HCT116 (cell line): ENCODE measurements at regions not wholly inside any gene's neighbourhood (a gene's known extent, or its start where the extent isn't known, plus 50 kb on each side); places are given as distances from the start of the nearest gene placed in this dataset.

Experiments
- ATAC-seq: fragments of 200-7000 bp; cut with Tn5 transposase; 2 replicates; pipeline ENCODE4 v1.9.1; 2020; ENCODE audit warnings: mild to moderate bottlenecking, moderate library complexity
- BruUV-seq: library from RNA; stranded (reverse); fragments of 400-500 nt; replicated peaks from 2 replicates; lab custom pipeline; 2021; lab: Mats Ljungman, UMichigan
- CTCF ChIA-PET: fragments of 300-600 bp; sonication (Branson Sonifier 250); formaldehyde crosslinking; loops from one replicate; lab custom pipeline; 2021; ENCODE audit warnings: antibody characterized with exemption; lab: Charles Lee
- POLR2A ChIA-PET: fragments of 300-600, 350-600 bp; sonication (Branson Sonifier 250); formaldehyde crosslinking; loops from one replicate; lab custom pipeline; 2021; ENCODE audit warnings: antibody characterized with exemption; lab: Charles Lee
- RAD21 ChIA-PET, 2 experiments: fragments of 300-600 bp; sonication (Branson Sonifier 250); formaldehyde crosslinking; loops; one replicate each; lab custom pipeline; 2023; ENCODE audit warnings: low total read pairs in 2 of 2; ENCODE audit not compliant: uncharacterized antibody in 2 of 2, unreplicated experiment in 2 of 2, low non-redundant PET in 1 of 2; lab: Charles Lee
- DNase-seq: peaks from one replicate; pipeline ENCODE4 v3.0.0-alpha.2; 2010; ENCODE audit warnings: low read depth, low spot score
- H2AFZ ChIP-seq: fragments of 200-600 bp; shearing (Covaris generic), sonication (generic); 2 replicates; pipeline ENCODE4 v1.6.1; 2017; ENCODE audit warnings: low read depth, mixed run types, mixed read lengths, antibody characterized with exemption, low read length; ENCODE audit not compliant: poor library complexity, severe bottlenecking
- H3K27ac ChIP-seq: 2 replicates; pipeline ENCODE4 v1.5.1; 2012; ENCODE audit warnings: low read depth, low read length
- H3K27me3 ChIP-seq: fragments of 200-600 bp; sonication (generic); 2 replicates; pipeline ENCODE4 v1.6.1; 2016; ENCODE audit warnings: mixed run types, low read length, mixed read lengths; ENCODE audit not compliant: insufficient read depth
- H3K36me3 ChIP-seq, 2 experiments: fragments of 200-500 bp in 1 of 2; fragments of 200-600 bp in 1 of 2; sonication (Bioruptor generic) in 1 of 2; sonication (generic) in 1 of 2; 2 replicates each; pipeline versions ENCODE4 v1.5.1 to v1.6.1; 2014 to 2016; ENCODE audit warnings: low read length in 2 of 2, inconsistent platforms in 1 of 2, mixed read lengths in 1 of 2, mixed run types in 1 of 2; ENCODE audit not compliant: insufficient read depth in 2 of 2, control insufficient read depth in 1 of 2
- H3K4me1 ChIP-seq, 2 experiments: fragments of 200-600 bp in 1 of 2; sonication (generic) in 1 of 2; 2 replicates each; pipeline versions ENCODE4 v1.5.1 to v1.6.1; 2012 to 2017; ENCODE audit warnings: low read length in 2 of 2, inconsistent platforms in 1 of 2, mild to moderate bottlenecking in 1 of 2, mixed read lengths in 1 of 2, mixed run types in 1 of 2, moderate library complexity in 1 of 2; ENCODE audit not compliant: insufficient read depth in 2 of 2, control insufficient read depth in 1 of 2
- H3K4me2 ChIP-seq: fragments of 200-600 bp; sonication (generic); 2 replicates; pipeline ENCODE4 v1.6.1; 2017; ENCODE audit warnings: mixed run types, low read length, mixed read lengths
- H3K4me3 ChIP-seq, 2 experiments: fragments of 200-600 bp in 1 of 2; sonication (generic) in 1 of 2; replicated peaks in 1 of 2; 2 replicates each; pipeline ENCODE4 v1.5.1; 2011 to 2016; ENCODE audit warnings: low read length in 2 of 2, control low read depth in 1 of 2, low read depth in 1 of 2, mild to moderate bottlenecking in 1 of 2, mixed read lengths in 1 of 2, mixed run types in 1 of 2
- H3K79me2 ChIP-seq: fragments of 200-600 bp; sonication (generic); 2 replicates; pipeline ENCODE4 v1.6.1; 2017; ENCODE audit warnings: mild to moderate bottlenecking, mixed run types, low read length, moderate library complexity, mixed read lengths; ENCODE audit not compliant: insufficient read depth
- H3K9ac ChIP-seq: fragments of 200-600 bp; sonication (generic); 2 replicates; pipeline ENCODE4 v1.6.1; 2016; ENCODE audit warnings: low read length, mixed read lengths
- H3K9me2 ChIP-seq: fragments of 200-600 bp; sonication (generic), shearing (Covaris generic); 2 replicates; pipeline ENCODE4 v1.6.1; 2017; ENCODE audit warnings: mixed run types, mild to moderate bottlenecking, moderate library complexity; ENCODE audit not compliant: insufficient read depth
- H3K9me3 ChIP-seq, 2 experiments: fragments of 200-500 bp in 1 of 2; fragments of 200-600 bp in 1 of 2; sonication (Bioruptor generic) in 1 of 2; sonication (generic) in 1 of 2; 2 replicates each; pipeline ENCODE4 v1.6.1; 2014 to 2017; ENCODE audit warnings: low read length in 2 of 2, mixed read lengths in 2 of 2, inconsistent platforms in 1 of 2, low read depth in 1 of 2, mild to moderate bottlenecking in 1 of 2, mixed run types in 1 of 2, moderate library complexity in 1 of 2; ENCODE audit not compliant: control insufficient read depth in 1 of 2, insufficient read depth in 1 of 2
- H4K20me1 ChIP-seq: fragments of 200-600 bp; sonication (generic), shearing (Covaris generic); 2 replicates; pipeline ENCODE4 v1.6.1; 2017; ENCODE audit warnings: mixed run types, mild to moderate bottlenecking, moderate library complexity; ENCODE audit not compliant: insufficient read depth
- CBX3 ChIP-seq: IDR thresholded peaks from 2 replicates; pipeline ENCODE4 v1.6.1; 2012; ENCODE audit warnings: low read depth
- CEBPB ChIP-seq: IDR thresholded peaks from 2 replicates; pipeline ENCODE4 v1.6.1; 2012; ENCODE audit warnings: low read depth
- CTCF ChIP-seq, 3 experiments: fragments of 200-600 bp in 1 of 3; sonication (generic) in 1 of 3; IDR thresholded peaks in 2 of 3; conservative IDR thresholded peaks in 1 of 3; 2 replicates each; pipeline ENCODE4 v1.5.1; 2012 to 2017; ENCODE audit warnings: low read depth in 2 of 3, low read length in 2 of 3, antibody characterized with exemption in 1 of 3, borderline replicate concordance in 1 of 3, control low read depth in 1 of 3, mild to moderate bottlenecking in 1 of 3, mixed read lengths in 1 of 3, mixed run types in 1 of 3, moderate library complexity in 1 of 3; ENCODE audit not compliant: insufficient read depth in 1 of 3
- ELF1 ChIP-seq: IDR thresholded peaks from 2 replicates; pipeline ENCODE4 v1.6.1; 2012; ENCODE audit warnings: low read depth, borderline replicate concordance
- EZH2phosphoT487 ChIP-seq: fragments of 200-600 bp; IDR thresholded peaks from 2 replicates; pipeline ENCODE4 v1.6.1; 2018; ENCODE audit warnings: antibody characterized with exemption, borderline replicate concordance
- JUND ChIP-seq: IDR thresholded peaks from 2 replicates; pipeline ENCODE4 v1.6.1; 2012
- MAX ChIP-seq: IDR thresholded peaks from 2 replicates; pipeline ENCODE4 v1.6.1; 2012
- POLR2A ChIP-seq: IDR thresholded peaks from 2 replicates; pipeline ENCODE4 v1.7.0; 2011; ENCODE audit warnings: borderline replicate concordance; ENCODE audit not compliant: insufficient read depth, insufficient read length; ENCODE audit errors: extremely low read depth
- POLR2AphosphoS5 ChIP-seq: IDR thresholded peaks from 2 replicates; pipeline ENCODE4 v1.6.1; 2011; ENCODE audit warnings: mild to moderate bottlenecking, low read depth, low read length, moderate library complexity
- RAD21 ChIP-seq: IDR thresholded peaks from 2 replicates; pipeline ENCODE4 v1.6.1; 2012; ENCODE audit warnings: low read depth, mild to moderate bottlenecking
- SP1 ChIP-seq: IDR thresholded peaks from 2 replicates; pipeline ENCODE4 v1.6.1; 2012; ENCODE audit warnings: low read depth
- SRF ChIP-seq: IDR thresholded peaks from 2 replicates; pipeline ENCODE4 v1.6.1; 2012; ENCODE audit warnings: low read depth
- TCF7L2 ChIP-seq: IDR thresholded peaks from 2 replicates; pipeline ENCODE4 v1.7.0; 2011; ENCODE audit warnings: borderline replicate concordance, inconsistent platforms; ENCODE audit not compliant: insufficient read depth, insufficient read length; ENCODE audit errors: extremely low read depth
- YY1 ChIP-seq: IDR thresholded peaks from 2 replicates; pipeline ENCODE4 v1.6.1; 2011; ENCODE audit warnings: low read length, low read depth, moderate library complexity, mild to moderate bottlenecking; ENCODE audit not compliant: insufficient replicate concordance; ENCODE audit errors: extremely low read depth
- ZBTB33 ChIP-seq: IDR thresholded peaks from 2 replicates; pipeline ENCODE4 v1.6.1; 2011; ENCODE audit warnings: mild to moderate bottlenecking, low read length, moderate library complexity; ENCODE audit not compliant: insufficient replicate concordance; ENCODE audit errors: extremely low read depth
- ZFX ChIP-seq: fragments of 450-650 bp; IDR thresholded peaks from 2 replicates; pipeline ENCODE4 v1.6.1; 2017
- ZNF274 ChIP-seq: fragments of 200-500 bp; sonication (Bioruptor generic); IDR thresholded peaks from 2 replicates; pipeline ENCODE4 v1.6.1; 2014; ENCODE audit warnings: mild to moderate bottlenecking, low read depth, low read length, inconsistent platforms
- intact Hi-C: fragments of 100-400 bp; cut with micrococcal nuclease; formaldehyde crosslinking; loops from 2 replicates; pipeline ENCODE4 v1.10.0; 2022

GRCh38 chr2:34332813-34333212, 733.7 kb upstream of the FAM98A start:
- BruUV-seq, result no TSS peak
- POLR2A ChIA-PET, result no interaction called here
- ATAC-seq, result no peak

More at GRCh38 chr2:34332813-34333212, 733.7 kb upstream of the FAM98A start:
- Histone ChIP-seq H3K4me2 (no peak overlapping the region), H3K9me3 (peaks cover 0 to 9% of the 10 kb centered on the region in 2 experiments; a peak in 2 of 4 replicates), H2AFZ (no peak overlapping the region), H3K27me3 (no peaks in the 10 kb centered on the region), H3K9ac (no peak overlapping the region), H3K36me3 (no peaks in the 10 kb centered on the region), H4K20me1 (no peaks in the 10 kb centered on the region), H3K9me2 (no peaks in the 10 kb centered on the region), H3K79me2 (no peaks in the 10 kb centered on the region), H3K4me1 (no peaks in the 10 kb centered on the region), H3K27ac (no peak overlapping the region), H3K4me3 (no peak overlapping the region)
- no peak for DNase-seq
- ChIA-PET RAD21 (no interaction called here), CTCF (no interaction called here)
- TF ChIP-seq SP1, result no peak
- no peak for TF ChIP-seq CEBPB
- no peak for TF ChIP-seq YY1
- TF ChIP-seq POLR2A, result no peak
- no peak for TF ChIP-seq ZFX
- no peak for TF ChIP-seq ZNF274
- TF ChIP-seq JUND, result no peak
- TF ChIP-seq ZBTB33, result no peak
- no peak for TF ChIP-seq ELF1
- TF ChIP-seq MAX, result no peak
- TF ChIP-seq CTCF (IDR thresholded peaks at IDR 0.05 in 2 of 3, conservative IDR thresholded peaks at IDR 0.05 in 1 of 3; ENCODE audit: borderline replicate concordance in 1 of 3, insufficient read depth in 1 of 3, low read depth in 2 of 3, low read length in 2 of 3), result no peak
- TF ChIP-seq POLR2AphosphoS5, result no peak
- TF ChIP-seq CBX3, result no peak
- no peak for TF ChIP-seq SRF
- no peak for TF ChIP-seq RAD21
- no peak for TF ChIP-seq EZH2phosphoT487
- TF ChIP-seq TCF7L2, result no peak
- intact Hi-C loops, result no loop called here
